AG09309 (cell line): ENCODE measurements at regions not wholly inside any gene's neighbourhood (a gene's known extent, or its start where the extent isn't known, plus 50 kb on each side); places are given as distances from the start of the nearest gene placed in this dataset.

ENCODE experiments used
- DNase-seq: peaks from one replicate; pipeline ENCODE4 v3.0.0-alpha.2; 2010; ENCODE audit warnings: low read depth
- H3K4me3 ChIP-seq: 2 replicates; pipeline ENCODE4 v1.5.1; 2011; ENCODE audit warnings: mild to moderate bottlenecking, low read depth, low read length, moderate library complexity; ENCODE audit not compliant: control insufficient read depth
- CTCF ChIP-seq: IDR thresholded peaks from 2 replicates; pipeline ENCODE4 v1.5.1; 2011; ENCODE audit warnings: mild to moderate bottlenecking, low read depth, low read length, inconsistent platforms; ENCODE audit not compliant: insufficient read depth, control insufficient read depth; ENCODE audit errors: missing control alignments

- no peak overlapping the region for H3K4me3 ChIP-seq
- DNase-seq = no peak
Observed at GRCh38 chr1:242787968-242788367, 263.5 kb upstream of the PLD5 start.

GRCh38 chr1:242784807-242785206 lies 260.3 kb upstream of the PLD5 start:
- DNase-seq = no peak
- no peak overlapping the region for H3K4me3 ChIP-seq
- no peak for TF ChIP-seq CTCF

More at GRCh38 chr1:242787968-242788367, 263.5 kb upstream of the PLD5 start:
- TF ChIP-seq CTCF = no peak

- H3K4me3 ChIP-seq = no peak overlapping the region
- no peak for DNase-seq
- TF ChIP-seq CTCF = no peak
Observed at GRCh38 chr1:242784084-242784483, 259.6 kb upstream of the PLD5 start.

- no peak overlapping the region for H3K4me3 ChIP-seq
- TF ChIP-seq CTCF = no peak
- no peak for DNase-seq
Observed at GRCh38 chr1:242774256-242774655, 249.8 kb upstream of the PLD5 start.

GRCh38 chr1:242770366-242770765 lies 245.9 kb upstream of the PLD5 start:
- no peak for DNase-seq
- TF ChIP-seq CTCF = no peak
- H3K4me3 ChIP-seq = no peak overlapping the region

GRCh38 chr1:242764161-242764560 lies 239.7 kb upstream of the PLD5 start:
- no peak overlapping the region for H3K4me3 ChIP-seq
- no peak for TF ChIP-seq CTCF
- no peak for DNase-seq

- no peak for DNase-seq
- no peak for TF ChIP-seq CTCF
- H3K4me3 ChIP-seq = no peak overlapping the region
Observed at GRCh38 chr1:242761556-242761955, 237.1 kb upstream of the PLD5 start.
